HCT116 (cell line): ENCODE measurements at regions not wholly inside any gene's neighbourhood (a gene's known extent, or its start where the extent isn't known, plus 50 kb on each side); places are given as distances from the start of the nearest gene placed in this dataset.

Experiments
- ATAC-seq: fragments of 200-7000 bp; cut with Tn5 transposase; 2 replicates; pipeline ENCODE4 v1.9.1; 2020; ENCODE audit warnings: mild to moderate bottlenecking, moderate library complexity
- BruUV-seq: library from RNA; stranded (reverse); fragments of 400-500 nt; replicated peaks from 2 replicates; lab custom pipeline; 2021; lab: Mats Ljungman, UMichigan
- CTCF ChIA-PET: fragments of 300-600 bp; sonication (Branson Sonifier 250); formaldehyde crosslinking; loops from one replicate; lab custom pipeline; 2021; ENCODE audit warnings: antibody characterized with exemption; lab: Charles Lee
- POLR2A ChIA-PET: fragments of 300-600, 350-600 bp; sonication (Branson Sonifier 250); formaldehyde crosslinking; loops from one replicate; lab custom pipeline; 2021; ENCODE audit warnings: antibody characterized with exemption; lab: Charles Lee
- RAD21 ChIA-PET, 2 experiments: fragments of 300-600 bp; sonication (Branson Sonifier 250); formaldehyde crosslinking; loops; one replicate each; lab custom pipeline; 2023; ENCODE audit warnings: low total read pairs in 2 of 2; ENCODE audit not compliant: uncharacterized antibody in 2 of 2, unreplicated experiment in 2 of 2, low non-redundant PET in 1 of 2; lab: Charles Lee
- DNase-seq: peaks from one replicate; pipeline ENCODE4 v3.0.0-alpha.2; 2010; ENCODE audit warnings: low read depth, low spot score
- H2AFZ ChIP-seq: fragments of 200-600 bp; shearing (Covaris generic), sonication (generic); 2 replicates; pipeline ENCODE4 v1.6.1; 2017; ENCODE audit warnings: low read depth, mixed run types, mixed read lengths, antibody characterized with exemption, low read length; ENCODE audit not compliant: poor library complexity, severe bottlenecking
- H3K27ac ChIP-seq: 2 replicates; pipeline ENCODE4 v1.5.1; 2012; ENCODE audit warnings: low read depth, low read length
- H3K27me3 ChIP-seq: fragments of 200-600 bp; sonication (generic); 2 replicates; pipeline ENCODE4 v1.6.1; 2016; ENCODE audit warnings: mixed run types, low read length, mixed read lengths; ENCODE audit not compliant: insufficient read depth
- H3K36me3 ChIP-seq, 2 experiments: fragments of 200-500 bp in 1 of 2; fragments of 200-600 bp in 1 of 2; sonication (Bioruptor generic) in 1 of 2; sonication (generic) in 1 of 2; 2 replicates each; pipeline versions ENCODE4 v1.5.1 to v1.6.1; 2014 to 2016; ENCODE audit warnings: low read length in 2 of 2, inconsistent platforms in 1 of 2, mixed read lengths in 1 of 2, mixed run types in 1 of 2; ENCODE audit not compliant: insufficient read depth in 2 of 2, control insufficient read depth in 1 of 2
- H3K4me1 ChIP-seq, 2 experiments: fragments of 200-600 bp in 1 of 2; sonication (generic) in 1 of 2; 2 replicates each; pipeline versions ENCODE4 v1.5.1 to v1.6.1; 2012 to 2017; ENCODE audit warnings: low read length in 2 of 2, inconsistent platforms in 1 of 2, mild to moderate bottlenecking in 1 of 2, mixed read lengths in 1 of 2, mixed run types in 1 of 2, moderate library complexity in 1 of 2; ENCODE audit not compliant: insufficient read depth in 2 of 2, control insufficient read depth in 1 of 2
- H3K4me2 ChIP-seq: fragments of 200-600 bp; sonication (generic); 2 replicates; pipeline ENCODE4 v1.6.1; 2017; ENCODE audit warnings: mixed run types, low read length, mixed read lengths
- H3K4me3 ChIP-seq, 2 experiments: fragments of 200-600 bp in 1 of 2; sonication (generic) in 1 of 2; replicated peaks in 1 of 2; 2 replicates each; pipeline ENCODE4 v1.5.1; 2011 to 2016; ENCODE audit warnings: low read length in 2 of 2, control low read depth in 1 of 2, low read depth in 1 of 2, mild to moderate bottlenecking in 1 of 2, mixed read lengths in 1 of 2, mixed run types in 1 of 2
- H3K79me2 ChIP-seq: fragments of 200-600 bp; sonication (generic); 2 replicates; pipeline ENCODE4 v1.6.1; 2017; ENCODE audit warnings: mild to moderate bottlenecking, mixed run types, low read length, moderate library complexity, mixed read lengths; ENCODE audit not compliant: insufficient read depth
- H3K9ac ChIP-seq: fragments of 200-600 bp; sonication (generic); 2 replicates; pipeline ENCODE4 v1.6.1; 2016; ENCODE audit warnings: low read length, mixed read lengths
- H3K9me2 ChIP-seq: fragments of 200-600 bp; sonication (generic), shearing (Covaris generic); 2 replicates; pipeline ENCODE4 v1.6.1; 2017; ENCODE audit warnings: mixed run types, mild to moderate bottlenecking, moderate library complexity; ENCODE audit not compliant: insufficient read depth
- H3K9me3 ChIP-seq, 2 experiments: fragments of 200-500 bp in 1 of 2; fragments of 200-600 bp in 1 of 2; sonication (Bioruptor generic) in 1 of 2; sonication (generic) in 1 of 2; 2 replicates each; pipeline ENCODE4 v1.6.1; 2014 to 2017; ENCODE audit warnings: low read length in 2 of 2, mixed read lengths in 2 of 2, inconsistent platforms in 1 of 2, low read depth in 1 of 2, mild to moderate bottlenecking in 1 of 2, mixed run types in 1 of 2, moderate library complexity in 1 of 2; ENCODE audit not compliant: control insufficient read depth in 1 of 2, insufficient read depth in 1 of 2
- H4K20me1 ChIP-seq: fragments of 200-600 bp; sonication (generic), shearing (Covaris generic); 2 replicates; pipeline ENCODE4 v1.6.1; 2017; ENCODE audit warnings: mixed run types, mild to moderate bottlenecking, moderate library complexity; ENCODE audit not compliant: insufficient read depth
- ATF3 ChIP-seq: IDR thresholded peaks from 2 replicates; pipeline ENCODE4 v1.6.1; 2012
- CBX3 ChIP-seq: IDR thresholded peaks from 2 replicates; pipeline ENCODE4 v1.6.1; 2012; ENCODE audit warnings: low read depth
- CEBPB ChIP-seq: IDR thresholded peaks from 2 replicates; pipeline ENCODE4 v1.6.1; 2012; ENCODE audit warnings: low read depth
- EGR1 ChIP-seq: IDR thresholded peaks from 2 replicates; pipeline ENCODE4 v1.6.1; 2012; ENCODE audit warnings: low read depth
- ELF1 ChIP-seq: IDR thresholded peaks from 2 replicates; pipeline ENCODE4 v1.6.1; 2012; ENCODE audit warnings: low read depth, borderline replicate concordance
- EZH2 ChIP-seq: fragments of 200-600 bp; sonication (generic); IDR thresholded peaks from 2 replicates; pipeline ENCODE4 v1.6.1; 2017; ENCODE audit warnings: antibody characterized with exemption, mixed run types
- EZH2phosphoT487 ChIP-seq: fragments of 200-600 bp; IDR thresholded peaks from 2 replicates; pipeline ENCODE4 v1.6.1; 2018; ENCODE audit warnings: antibody characterized with exemption, borderline replicate concordance
- JUND ChIP-seq: IDR thresholded peaks from 2 replicates; pipeline ENCODE4 v1.6.1; 2012
- POLR2A ChIP-seq: IDR thresholded peaks from 2 replicates; pipeline ENCODE4 v1.7.0; 2011; ENCODE audit warnings: borderline replicate concordance; ENCODE audit not compliant: insufficient read depth, insufficient read length; ENCODE audit errors: extremely low read depth
- SIN3A ChIP-seq: IDR thresholded peaks from 2 replicates; pipeline ENCODE4 v1.6.1; 2012; ENCODE audit warnings: low read depth
- SRF ChIP-seq: IDR thresholded peaks from 2 replicates; pipeline ENCODE4 v1.6.1; 2012; ENCODE audit warnings: low read depth
- YY1 ChIP-seq: IDR thresholded peaks from 2 replicates; pipeline ENCODE4 v1.6.1; 2011; ENCODE audit warnings: low read length, low read depth, moderate library complexity, mild to moderate bottlenecking; ENCODE audit not compliant: insufficient replicate concordance; ENCODE audit errors: extremely low read depth
- ZFX ChIP-seq: fragments of 450-650 bp; IDR thresholded peaks from 2 replicates; pipeline ENCODE4 v1.6.1; 2017
- intact Hi-C: fragments of 100-400 bp; cut with micrococcal nuclease; formaldehyde crosslinking; loops from 2 replicates; pipeline ENCODE4 v1.10.0; 2022
- TF ChIP-seq, protein P1 (sequence below): IDR thresholded peaks from 2 replicates; pipeline ENCODE4 v1.6.1; 2011; ENCODE audit warnings: mild to moderate bottlenecking, low read length, moderate library complexity; ENCODE audit not compliant: insufficient replicate concordance; ENCODE audit errors: extremely low read depth

DNA sequence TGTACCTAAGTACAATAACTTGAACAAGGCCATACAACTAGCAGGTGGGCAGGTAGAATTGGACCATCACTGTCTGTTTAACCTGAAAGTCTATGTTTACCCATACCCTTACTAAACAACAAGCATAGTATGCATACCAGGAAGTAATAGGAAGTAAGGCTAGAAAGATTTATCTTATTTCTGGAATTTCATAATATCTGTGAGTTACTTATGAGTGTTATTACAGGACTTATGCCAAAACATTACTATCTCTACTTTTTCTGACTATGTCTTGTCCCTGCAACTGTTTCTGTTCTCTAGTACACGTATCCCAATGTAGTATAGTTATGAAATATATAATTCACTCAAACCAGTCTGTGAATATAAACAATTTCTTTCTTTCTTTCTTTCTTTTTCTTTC is 1400.8 kb upstream of the TENM4 start:
- ATAC-seq (no peak), DNase-seq (no peak)
- Histone ChIP-seq H3K79me2 (no peaks in the 10 kb centered on the region), H3K27me3 (no peaks in the 10 kb centered on the region), H3K36me3 (no peaks in the 10 kb centered on the region), H3K4me1 (no peaks in the 10 kb centered on the region), H3K4me3 (no peak overlapping the region), H3K9me3 (peaks cover 0 to 20% of the 10 kb centered on the region in 2 experiments; a peak in 2 of 4 replicates), H4K20me1 (no peaks in the 10 kb centered on the region), H3K9me2 (no peaks in the 10 kb centered on the region), H3K27ac (no peak overlapping the region), H3K9ac (no peak overlapping the region), H3K4me2 (no peak overlapping the region), H2AFZ (no peak overlapping the region)
- no TSS peak for BruUV-seq
- TF ChIP-seq CBX3 (no peak), EGR1 (no peak), EZH2 (no peak), YY1 (no peak), ZFX (no peak), ATF3 (no peak), SRF (no peak), POLR2A (no peak), ELF1 (no peak)
- TF ChIP-seq, protein P1, sequence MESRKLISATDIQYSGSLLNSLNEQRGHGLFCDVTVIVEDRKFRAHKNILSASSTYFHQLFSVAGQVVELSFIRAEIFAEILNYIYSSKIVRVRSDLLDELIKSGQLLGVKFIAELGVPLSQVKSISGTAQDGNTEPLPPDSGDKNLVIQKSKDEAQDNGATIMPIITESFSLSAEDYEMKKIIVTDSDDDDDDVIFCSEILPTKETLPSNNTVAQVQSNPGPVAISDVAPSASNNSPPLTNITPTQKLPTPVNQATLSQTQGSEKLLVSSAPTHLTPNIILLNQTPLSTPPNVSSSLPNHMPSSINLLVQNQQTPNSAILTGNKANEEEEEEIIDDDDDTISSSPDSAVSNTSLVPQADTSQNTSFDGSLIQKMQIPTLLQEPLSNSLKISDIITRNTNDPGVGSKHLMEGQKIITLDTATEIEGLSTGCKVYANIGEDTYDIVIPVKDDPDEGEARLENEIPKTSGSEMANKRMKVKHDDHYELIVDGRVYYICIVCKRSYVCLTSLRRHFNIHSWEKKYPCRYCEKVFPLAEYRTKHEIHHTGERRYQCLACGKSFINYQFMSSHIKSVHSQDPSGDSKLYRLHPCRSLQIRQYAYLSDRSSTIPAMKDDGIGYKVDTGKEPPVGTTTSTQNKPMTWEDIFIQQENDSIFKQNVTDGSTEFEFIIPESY: no peak
- intact Hi-C loops: no loop called here
- RAD21 ChIA-PET: no interaction called here
- CTCF ChIA-PET: no interaction called here
- POLR2A ChIA-PET: no interaction called here

DNA sequence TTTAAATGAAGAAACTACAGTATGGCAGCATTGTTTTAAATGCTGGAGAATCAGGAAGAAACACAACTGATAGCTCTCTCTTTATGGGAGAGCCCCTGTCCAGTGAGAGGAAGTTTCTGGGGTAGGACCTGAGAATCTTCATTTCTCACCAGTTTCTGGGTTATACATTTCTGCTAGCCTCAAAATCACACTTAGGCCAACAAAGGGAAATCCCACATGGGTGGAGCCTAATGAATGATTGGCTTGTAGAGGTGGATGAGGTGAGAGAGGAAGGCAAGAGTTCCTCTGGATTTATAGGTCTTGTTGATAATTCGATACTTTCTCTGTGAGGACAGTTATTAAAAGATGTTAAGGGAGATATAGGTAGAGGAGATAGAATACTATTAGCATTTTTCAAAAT is 1397.3 kb upstream of the TENM4 start:
- TF ChIP-seq SIN3A (no peak), ELF1 (no peak), JUND (no peak), CEBPB (no peak), EZH2phosphoT487 (no peak), YY1 (no peak)
- Histone ChIP-seq H3K79me2 (no peaks in the 10 kb centered on the region), H3K9me3 (peaks cover 0 to 19% of the 10 kb centered on the region in 2 experiments; a peak in 2 of 4 replicates), H2AFZ (no peak overlapping the region), H3K4me1 (no peaks in the 10 kb centered on the region), H3K9me2 (no peaks in the 10 kb centered on the region), H3K36me3 (no peaks in the 10 kb centered on the region), H3K27me3 (no peaks in the 10 kb centered on the region), H4K20me1 (no peaks in the 10 kb centered on the region; the same call in 1 of the 2 replicates), H3K4me2 (no peak overlapping the region), H3K27ac (no peak overlapping the region), H3K4me3 (no peak overlapping the region), H3K9ac (no peak overlapping the region)
- no TSS peak for BruUV-seq
- POLR2A ChIA-PET: no interaction called here
- ATAC-seq (no peak), DNase-seq (no peak)
- RAD21 ChIA-PET: no interaction called here
- intact Hi-C loops: no loop called here
- CTCF ChIA-PET: no interaction called here
